A549 (cell line): ENCODE measurements at regions not wholly inside any gene's neighbourhood (a gene's known extent, or its start where the extent isn't known, plus 50 kb on each side); places are given as distances from the start of the nearest gene placed in this dataset.

ENCODE experiments used
- ATAC-seq, 2 experiments: fragments of 200-7000 bp in 1 of 2; fragments of >200 bp in 1 of 2; cut with Nextera tagmentation in 1 of 2; cut with Tn5 transposase in 1 of 2; 3 replicates each; pipeline versions ENCODE4 v1.8.0 to v1.9.1; 2018 to 2020; ENCODE audit warnings: mild to moderate bottlenecking in 1 of 2, moderate library complexity in 1 of 2
- CTCF ChIA-PET: fragments of 300-600 bp; sonication (Branson Sonifier 250); formaldehyde crosslinking; extraction: SDS; loops from one replicate; lab custom pipeline; 2021; ENCODE audit warnings: antibody characterized with exemption, inconsistent platforms; lab: Yijun Ruan, JAX
- POLR2A ChIA-PET: fragments of 350-600 bp; formaldehyde crosslinking; extraction: SDS; loops from one replicate; lab custom pipeline; 2021; ENCODE audit warnings: antibody characterized with exemption, inconsistent platforms; lab: Yijun Ruan, JAX
- DNase-seq, 2 experiments: peaks; one replicate each; pipeline versions ENCODE4 v3.0.0 to v3.0.0-alpha.2; 2011 to 2016; ENCODE audit warnings: low read depth in 1 of 2, low spot score in 1 of 2
- FAIRE-seq: peaks from 2 replicates; lab custom pipeline; 2011; peaks lifted over from hg19 to GRCh38; lab: Jason Lieb, UNC
- H3K27ac ChIP-seq, 2 experiments: fragments of >200 bp; sonication (Bioruptor Twin); formaldehyde crosslinking; 3 replicates each; pipeline ENCODE4 v1.5.1; 2016 to 2017
- H3K4me1 ChIP-seq: fragments of >200 bp; sonication (Bioruptor Twin); formaldehyde crosslinking; 3 replicates; pipeline ENCODE4 v1.6.1; 2016
- H3K4me2 ChIP-seq: fragments of >200 bp; sonication (Bioruptor Twin); formaldehyde crosslinking; 3 replicates; pipeline ENCODE4 v1.6.1; 2016
- H3K4me3 ChIP-seq: fragments of >200 bp; sonication (Bioruptor Twin); formaldehyde crosslinking; 3 replicates; pipeline ENCODE4 v1.5.1; 2016
- H3K9me3 ChIP-seq: fragments of >200 bp; sonication (Bioruptor Twin); formaldehyde crosslinking; 3 replicates; pipeline ENCODE4 v1.6.1; 2016
- ATOH8 ChIP-seq: fragments of 250-450 bp; sonication (Bioruptor Pico); IDR thresholded peaks from 2 replicates; pipeline ENCODE4 v1.5.0; 2020; ENCODE audit warnings: low read depth, mild to moderate bottlenecking, moderate library complexity
- BCL3 ChIP-seq: fragments of >200 bp; sonication (Bioruptor Twin); formaldehyde crosslinking; IDR thresholded peaks from 3 replicates; pipeline ENCODE4 v1.6.1; 2016
- EP300 ChIP-seq, 2 experiments: fragments of >200 bp; sonication (Bioruptor Twin); formaldehyde crosslinking; IDR thresholded peaks; 2 replicates in 1 of 2; 3 replicates in 1 of 2; pipeline ENCODE4 v1.6.1; 2016 to 2017
- FOSL2 ChIP-seq, 2 experiments: fragments of 450-650 bp in 1 of 2; fragments of >200 bp in 1 of 2; sonication (Bioruptor Twin) in 1 of 2; formaldehyde crosslinking; IDR thresholded peaks; 2 replicates each; pipeline versions ENCODE4 v1.5.0 to v1.6.1; 2016 to 2020; ENCODE audit warnings: mild to moderate bottlenecking in 1 of 2, moderate library complexity in 1 of 2
- FOXS1 ChIP-seq: fragments of 250-450 bp; sonication (Bioruptor Pico); IDR thresholded peaks from 2 replicates; pipeline ENCODE4 v1.5.0; 2020; ENCODE audit warnings: mild to moderate bottlenecking, moderate library complexity
- GATA3 ChIP-seq: IDR thresholded peaks from 2 replicates; pipeline ENCODE4 v1.6.1; 2012; ENCODE audit warnings: borderline replicate concordance
- HOXB5 ChIP-seq: fragments of 250-450 bp; sonication (Bioruptor Pico); IDR thresholded peaks from 2 replicates; pipeline ENCODE4 v1.5.0; 2020; ENCODE audit warnings: mild to moderate bottlenecking, moderate library complexity
- JUN ChIP-seq, 2 experiments: fragments of >200 bp; sonication (Bioruptor Twin); formaldehyde crosslinking; IDR thresholded peaks; 2 replicates in 1 of 2; 3 replicates in 1 of 2; pipeline ENCODE4 v1.6.1; 2016 to 2017
- JUNB ChIP-seq: fragments of >200 bp; sonication (Bioruptor Twin); formaldehyde crosslinking; IDR thresholded peaks from 2 replicates; pipeline ENCODE4 v1.6.1; 2016
- MAFK ChIP-seq: fragments of 450-650 bp; IDR thresholded peaks from 2 replicates; pipeline ENCODE4 v1.6.1; 2014; ENCODE audit not compliant: partially characterized antibody
- MYC ChIP-seq: IDR thresholded peaks from 2 replicates; pipeline ENCODE4 v1.6.1; 2012; ENCODE audit warnings: mild to moderate bottlenecking, inconsistent platforms, low read length, improper control_type of control experiment, borderline replicate concordance
- NPAS2 ChIP-seq: fragments of 250-450 bp; sonication (Bioruptor Pico); IDR thresholded peaks from 2 replicates; pipeline ENCODE4 v1.8.0; 2022; ENCODE audit warnings: mild to moderate bottlenecking, moderate library complexity, borderline replicate concordance
- PHF8 ChIP-seq: fragments of 200-600 bp; sonication (generic); IDR thresholded peaks from 2 replicates; pipeline ENCODE4 v1.6.1; 2016; ENCODE audit warnings: low read depth, mild to moderate bottlenecking, antibody characterized with exemption, moderate library complexity, borderline replicate concordance
- POLR2AphosphoS2 ChIP-seq: conservative IDR thresholded peaks from 2 replicates; pipeline ENCODE4 v1.6.1; 2012; ENCODE audit warnings: low read length, improper control_type of control experiment, inconsistent platforms
- RAD21 ChIP-seq, 2 experiments: fragments of >200 bp in 1 of 2; sonication (Bioruptor Twin) in 1 of 2; formaldehyde crosslinking in 1 of 2; IDR thresholded peaks in 1 of 2; conservative IDR thresholded peaks in 1 of 2; 2 replicates in 1 of 2; 3 replicates in 1 of 2; pipeline ENCODE4 v1.6.1; 2012 to 2018; ENCODE audit warnings: inconsistent platforms in 1 of 2
- RARB ChIP-seq: fragments of 250-450 bp; sonication (Bioruptor Pico); IDR thresholded peaks from 2 replicates; pipeline ENCODE4 v1.8.0; 2021; ENCODE audit warnings: mild to moderate bottlenecking, moderate library complexity
- RCOR1 ChIP-seq: fragments of 150-350 bp; IDR thresholded peaks from 2 replicates; pipeline ENCODE4 v1.6.1; 2014; ENCODE audit warnings: antibody characterized with exemption, low read length, low read depth
- RNF2 ChIP-seq: fragments of 200-600 bp; sonication (generic); IDR thresholded peaks from 2 replicates; pipeline ENCODE4 v1.6.1; 2016; ENCODE audit warnings: low read depth, mild to moderate bottlenecking, antibody characterized with exemption, moderate library complexity, borderline replicate concordance
- SMC3 ChIP-seq: fragments of >200 bp; sonication (Bioruptor Twin); formaldehyde crosslinking; IDR thresholded peaks from 3 replicates; pipeline ENCODE4 v1.6.1; 2018; ENCODE audit warnings: inconsistent platforms
- ZC3H11A ChIP-seq: fragments of 450-650 bp; IDR thresholded peaks from 2 replicates; pipeline ENCODE4 v1.6.1; 2014; ENCODE audit warnings: antibody characterized with exemption, mild to moderate bottlenecking
- ZFP36 ChIP-seq: fragments of 450-650 bp; IDR thresholded peaks from 2 replicates; pipeline ENCODE4 v1.6.1; 2014; ENCODE audit warnings: borderline replicate concordance; ENCODE audit not compliant: partially characterized antibody
- ZNF302 ChIP-seq: fragments of 250-450 bp; sonication (Bioruptor Pico); IDR thresholded peaks from 2 replicates; pipeline ENCODE4 v1.9.0; 2021; ENCODE audit warnings: inconsistent platforms, mild to moderate bottlenecking, moderate library complexity
- WGBS: methylation state at CpG from one replicate; pipeline ENCODE4 v1.1.6; 2017; ENCODE audit errors: missing lambda C conversion rate; 5-methylcytosine and 5-hydroxymethylcytosine counted together
- TF ChIP-seq, protein P1 (sequence below): fragments of 250-450 bp; sonication (Bioruptor Pico); IDR thresholded peaks from 2 replicates; pipeline ENCODE4 v1.5.0; 2021; ENCODE audit warnings: mild to moderate bottlenecking, moderate library complexity, borderline replicate concordance
- TF ChIP-seq, protein P2 (sequence below): fragments of 450-650 bp; IDR thresholded peaks from 2 replicates; pipeline ENCODE4 v1.6.1; 2014; ENCODE audit warnings: antibody characterized with exemption

DNA sequence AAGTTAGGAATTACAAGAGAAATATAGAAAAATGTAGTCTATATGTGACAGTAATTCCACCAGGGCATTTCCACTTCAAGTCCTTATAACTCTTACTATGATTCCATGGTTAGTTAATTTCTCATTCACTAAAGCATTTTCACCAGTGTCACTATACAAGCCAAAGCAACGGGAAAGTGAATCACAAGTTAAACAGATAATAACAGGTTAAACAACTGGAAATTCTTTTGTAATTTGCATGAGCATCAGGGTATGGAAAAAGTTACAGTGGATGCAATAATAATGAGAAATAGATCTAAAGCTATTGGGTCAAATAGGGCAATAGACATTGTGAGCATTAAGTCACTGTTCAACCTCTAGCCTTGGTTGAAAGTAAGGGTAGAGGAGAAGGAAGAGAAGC is 88.9 kb upstream of the ST6GAL2 start (continued):
- TF ChIP-seq FOSL2 (IDR thresholded peaks at IDR 0.05), result no peak
- no peak for TF ChIP-seq FOSL2 (CRISPR knock-in tag; IDR thresholded peaks at IDR 0.05)
- no peak for TF ChIP-seq MYC
- TF ChIP-seq FOXS1 (CRISPR knock-in tag), result no peak
- no peak for TF ChIP-seq BCL3
- TF ChIP-seq NPAS2 (CRISPR knock-in tag), result no peak
- no peak for TF ChIP-seq PHF8
- TF ChIP-seq, protein P1, sequence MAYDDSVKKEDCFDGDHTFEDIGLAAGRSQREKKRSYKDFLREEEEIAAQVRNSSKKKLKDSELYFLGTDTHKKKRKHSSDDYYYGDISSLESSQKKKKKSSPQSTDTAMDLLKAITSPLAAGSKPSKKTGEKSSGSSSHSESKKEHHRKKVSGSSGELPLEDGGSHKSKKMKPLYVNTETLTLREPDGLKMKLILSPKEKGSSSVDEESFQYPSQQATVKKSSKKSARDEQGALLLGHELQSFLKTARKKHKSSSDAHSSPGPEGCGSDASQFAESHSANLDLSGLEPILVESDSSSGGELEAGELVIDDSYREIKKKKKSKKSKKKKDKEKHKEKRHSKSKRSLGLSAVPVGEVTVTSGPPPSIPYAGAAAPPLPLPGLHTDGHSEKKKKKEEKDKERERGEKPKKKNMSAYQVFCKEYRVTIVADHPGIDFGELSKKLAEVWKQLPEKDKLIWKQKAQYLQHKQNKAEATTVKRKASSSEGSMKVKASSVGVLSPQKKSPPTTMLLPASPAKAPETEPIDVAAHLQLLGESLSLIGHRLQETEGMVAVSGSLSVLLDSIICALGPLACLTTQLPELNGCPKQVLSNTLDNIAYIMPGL (CRISPR knock-in tag), result no peak
- TF ChIP-seq ZFP36, result no peak
- no peak for TF ChIP-seq HOXB5 (CRISPR knock-in tag)
- no peak for TF ChIP-seq GATA3
- no peak for TF ChIP-seq JUN (IDR thresholded peaks at IDR 0.05)

DNA sequence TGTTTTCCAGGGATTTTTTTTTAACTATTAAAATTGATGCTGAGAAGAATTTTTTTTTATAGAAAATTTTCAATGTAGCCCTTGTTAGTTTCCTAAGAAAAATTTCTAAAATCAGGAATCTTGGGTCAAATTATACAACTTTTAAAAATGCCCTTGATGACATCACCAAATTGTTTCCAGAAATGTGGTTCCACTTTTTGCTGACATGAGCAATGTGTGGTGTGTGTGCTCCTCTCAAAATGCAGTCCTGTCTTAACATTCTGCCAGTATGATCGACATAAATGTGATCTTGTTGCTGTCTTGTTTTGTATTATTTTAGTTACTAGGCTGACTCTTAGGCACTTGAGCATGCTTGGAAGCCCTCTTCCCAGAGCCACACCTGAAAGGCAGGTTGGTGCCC is 89.7 kb upstream of the ST6GAL2 start:
- Histone ChIP-seq H3K4me3 (no peak overlapping the region), H3K27ac (peak overlapping the region in 1 of 2 experiments; percentile 19; a peak in 2 of 6 replicates), H3K4me1 (peaks cover 10% of the 10 kb centered on the region), H3K4me2 (no peak overlapping the region), H3K9me3 (no peaks in the 10 kb centered on the region)
- ChIA-PET CTCF (no interaction called here), POLR2A (no interaction called here)
- no peak for TF ChIP-seq RCOR1
- TF ChIP-seq MAFK, result peak; percentile 77
- no peak for TF ChIP-seq PHF8
- 85% methylated on average over 1 of the region's 1 CpG for WGBS
- ATAC-seq (no peak), DNase-seq (no peak), FAIRE-seq (no peak)

DNA sequence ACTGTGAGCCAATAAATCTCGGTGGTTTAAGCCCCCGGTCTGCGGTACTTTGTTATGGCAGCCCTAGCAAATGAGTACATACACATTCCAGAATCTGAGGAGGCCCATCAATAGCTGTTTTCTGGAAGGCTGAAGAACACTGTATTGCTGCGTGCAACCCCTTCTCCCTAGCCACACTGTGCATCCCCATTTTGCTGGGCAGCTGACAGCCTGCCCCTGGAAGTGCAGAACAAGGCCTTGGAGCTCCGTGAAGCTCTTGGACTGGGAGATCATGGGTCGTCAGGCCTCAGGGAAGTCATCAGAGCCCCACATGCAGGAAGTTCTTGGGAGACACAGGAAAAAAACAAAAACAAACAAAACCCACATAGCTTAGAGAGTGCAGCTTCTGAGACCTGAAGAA is 90.6 kb upstream of the ST6GAL2 start:
- POLR2A ChIA-PET, result interaction anchor here (0.6 kb wide), 1 partner anchor 13 kb away, joined by 3 read pairs; no protein-coding TSS in a partner anchor
- Histone ChIP-seq H3K4me3 (no peak overlapping the region), H3K9me3 (no peaks in the 10 kb centered on the region), H3K27ac (peak overlapping the region in 1 of 2 experiments; percentile 57; a peak in 2 of 6 replicates), H3K4me1 (peaks cover 12% of the 10 kb centered on the region), H3K4me2 (no peak overlapping the region)
- TF ChIP-seq ZNF302 (no peak), JUNB (no peak), JUN (IDR thresholded peaks at IDR 0.05) (no peak), POLR2AphosphoS2 (no peak), MYC (no peak), PHF8 (no peak), SMC3 (no peak), EP300 (IDR thresholded peaks at IDR 0.05) (no peak), ZC3H11A (no peak), RAD21 (conservative IDR thresholded peaks at IDR 0.05 in 1 of 2, IDR thresholded peaks at IDR 0.05 in 1 of 2) (no peak), ATOH8 (no peak), HOXB5 (CRISPR knock-in tag) (no peak), RNF2 (no peak), RARB (no peak), GATA3 (no peak)
- TF ChIP-seq, protein P2, sequence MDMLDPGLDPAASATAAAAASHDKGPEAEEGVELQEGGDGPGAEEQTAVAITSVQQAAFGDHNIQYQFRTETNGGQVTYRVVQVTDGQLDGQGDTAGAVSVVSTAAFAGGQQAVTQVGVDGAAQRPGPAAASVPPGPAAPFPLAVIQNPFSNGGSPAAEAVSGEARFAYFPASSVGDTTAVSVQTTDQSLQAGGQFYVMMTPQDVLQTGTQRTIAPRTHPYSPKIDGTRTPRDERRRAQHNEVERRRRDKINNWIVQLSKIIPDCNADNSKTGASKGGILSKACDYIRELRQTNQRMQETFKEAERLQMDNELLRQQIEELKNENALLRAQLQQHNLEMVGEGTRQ, result no peak
- ATAC-seq (no peak), FAIRE-seq (no peak), DNase-seq (no peak)
- 83% methylated on average over 6 of the region's 6 CpGs for WGBS
- CTCF ChIA-PET, result no interaction called here
